SK-N-SH (cell line): ENCODE measurements at regions not wholly inside any gene's neighbourhood (a gene's known extent, or its start where the extent isn't known, plus 50 kb on each side); places are given as distances from the start of the nearest gene placed in this dataset.

Experiments
- CHD2 ChIP-seq: fragments of 150-350 bp; IDR thresholded peaks from 2 replicates; pipeline ENCODE4 v1.6.1; 2018; ENCODE audit warnings: low read length; ENCODE audit not compliant: partially characterized antibody
- EP300 ChIP-seq, 2 experiments: IDR thresholded peaks; 2 replicates each; pipeline versions ENCODE4 v1.4.0 to v1.6.1; 2012; ENCODE audit warnings: borderline replicate concordance in 1 of 2, low read depth in 1 of 2, low read length in 1 of 2
- JUND ChIP-seq: IDR thresholded peaks from 2 replicates; pipeline ENCODE4 v1.4.0; 2012
- TF ChIP-seq, protein P1 (sequence below): IDR thresholded peaks from 2 replicates; pipeline ENCODE4 v1.4.0; 2012; ENCODE audit warnings: low read depth, borderline replicate concordance
- TF ChIP-seq, protein P2 (sequence below): fragments of 150-350 bp; IDR thresholded peaks from 2 replicates; pipeline ENCODE4 v1.6.1; 2017; ENCODE audit warnings: antibody characterized with exemption, low read length, low read depth, borderline replicate concordance
- TF ChIP-seq, protein P3 (sequence below): fragments of 200-600 bp; sonication (generic); IDR thresholded peaks from 2 replicates; pipeline ENCODE4 v1.6.1; 2017; ENCODE audit warnings: antibody characterized with exemption, mild to moderate bottlenecking, moderate library complexity

GRCh38 chr11:134749040-134749839 lies 337.2 kb upstream of the B3GAT1 start:
- no peak for TF ChIP-seq JUND
- no peak for TF ChIP-seq CHD2
- TF ChIP-seq, protein P1, sequence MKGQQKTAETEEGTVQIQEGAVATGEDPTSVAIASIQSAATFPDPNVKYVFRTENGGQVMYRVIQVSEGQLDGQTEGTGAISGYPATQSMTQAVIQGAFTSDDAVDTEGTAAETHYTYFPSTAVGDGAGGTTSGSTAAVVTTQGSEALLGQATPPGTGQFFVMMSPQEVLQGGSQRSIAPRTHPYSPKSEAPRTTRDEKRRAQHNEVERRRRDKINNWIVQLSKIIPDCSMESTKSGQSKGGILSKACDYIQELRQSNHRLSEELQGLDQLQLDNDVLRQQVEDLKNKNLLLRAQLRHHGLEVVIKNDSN, result no peak
- TF ChIP-seq, protein P2, sequence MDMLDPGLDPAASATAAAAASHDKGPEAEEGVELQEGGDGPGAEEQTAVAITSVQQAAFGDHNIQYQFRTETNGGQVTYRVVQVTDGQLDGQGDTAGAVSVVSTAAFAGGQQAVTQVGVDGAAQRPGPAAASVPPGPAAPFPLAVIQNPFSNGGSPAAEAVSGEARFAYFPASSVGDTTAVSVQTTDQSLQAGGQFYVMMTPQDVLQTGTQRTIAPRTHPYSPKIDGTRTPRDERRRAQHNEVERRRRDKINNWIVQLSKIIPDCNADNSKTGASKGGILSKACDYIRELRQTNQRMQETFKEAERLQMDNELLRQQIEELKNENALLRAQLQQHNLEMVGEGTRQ, result no peak
- TF ChIP-seq EP300 (IDR thresholded peaks at IDR 0.05; ENCODE audit: borderline replicate concordance in 1 of 2, low read depth in 1 of 2, low read length in 1 of 2), result no peak
- TF ChIP-seq, protein P3, sequence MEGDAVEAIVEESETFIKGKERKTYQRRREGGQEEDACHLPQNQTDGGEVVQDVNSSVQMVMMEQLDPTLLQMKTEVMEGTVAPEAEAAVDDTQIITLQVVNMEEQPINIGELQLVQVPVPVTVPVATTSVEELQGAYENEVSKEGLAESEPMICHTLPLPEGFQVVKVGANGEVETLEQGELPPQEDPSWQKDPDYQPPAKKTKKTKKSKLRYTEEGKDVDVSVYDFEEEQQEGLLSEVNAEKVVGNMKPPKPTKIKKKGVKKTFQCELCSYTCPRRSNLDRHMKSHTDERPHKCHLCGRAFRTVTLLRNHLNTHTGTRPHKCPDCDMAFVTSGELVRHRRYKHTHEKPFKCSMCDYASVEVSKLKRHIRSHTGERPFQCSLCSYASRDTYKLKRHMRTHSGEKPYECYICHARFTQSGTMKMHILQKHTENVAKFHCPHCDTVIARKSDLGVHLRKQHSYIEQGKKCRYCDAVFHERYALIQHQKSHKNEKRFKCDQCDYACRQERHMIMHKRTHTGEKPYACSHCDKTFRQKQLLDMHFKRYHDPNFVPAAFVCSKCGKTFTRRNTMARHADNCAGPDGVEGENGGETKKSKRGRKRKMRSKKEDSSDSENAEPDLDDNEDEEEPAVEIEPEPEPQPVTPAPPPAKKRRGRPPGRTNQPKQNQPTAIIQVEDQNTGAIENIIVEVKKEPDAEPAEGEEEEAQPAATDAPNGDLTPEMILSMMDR, result no peak
